ENCODE measurements at regions not wholly inside any gene's neighbourhood (a gene's known extent, or its start where the extent isn't known, plus 50 kb on each side); places are given as distances from the start of the nearest gene placed in this dataset.

- TF ChIP-seq PCBP1 (IDR thresholded peaks at IDR 0.05; ENCODE audit: low read depth, low read length, poor library complexity, severe bottlenecking) (no peak), CTCF (IDR thresholded peaks at IDR 0.05 in 2 of 3, conservative IDR thresholded peaks at IDR 0.05 in 1 of 3; ENCODE audit: insufficient read depth in 2 of 3, low read depth in 1 of 3, low read length in 3 of 3) (no peak), CTBP1 (IDR thresholded peaks at IDR 0.05; ENCODE audit: borderline replicate concordance) (no peak), SRF (CRISPR knock-in tag; IDR thresholded peaks at IDR 0.05) (no peak), RAD51 (IDR thresholded peaks at IDR 0.05; ENCODE audit: borderline replicate concordance, low read depth) (no peak)
- TF ChIP-seq, protein P1, sequence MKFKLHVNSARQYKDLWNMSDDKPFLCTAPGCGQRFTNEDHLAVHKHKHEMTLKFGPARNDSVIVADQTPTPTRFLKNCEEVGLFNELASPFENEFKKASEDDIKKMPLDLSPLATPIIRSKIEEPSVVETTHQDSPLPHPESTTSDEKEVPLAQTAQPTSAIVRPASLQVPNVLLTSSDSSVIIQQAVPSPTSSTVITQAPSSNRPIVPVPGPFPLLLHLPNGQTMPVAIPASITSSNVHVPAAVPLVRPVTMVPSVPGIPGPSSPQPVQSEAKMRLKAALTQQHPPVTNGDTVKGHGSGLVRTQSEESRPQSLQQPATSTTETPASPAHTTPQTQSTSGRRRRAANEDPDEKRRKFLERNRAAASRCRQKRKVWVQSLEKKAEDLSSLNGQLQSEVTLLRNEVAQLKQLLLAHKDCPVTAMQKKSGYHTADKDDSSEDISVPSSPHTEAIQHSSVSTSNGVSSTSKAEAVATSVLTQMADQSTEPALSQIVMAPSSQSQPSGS (CRISPR knock-in tag; IDR thresholded peaks at IDR 0.05) = no peak
These were observed 236.3 kb downstream of the BAMBI start for GRCh38 chr10:28913436-28914237.
